H1 (cell line): ENCODE measurements at regions not wholly inside any gene's neighbourhood (a gene's known extent, or its start where the extent isn't known, plus 50 kb on each side); places are given as distances from the start of the nearest gene placed in this dataset.

Experiments used
- CTCF ChIA-PET: fragments of 300-600 bp; sonication (Branson Sonifier 250); formaldehyde crosslinking; loops from one replicate; lab custom pipeline; 2021; ENCODE audit not compliant: partially characterized antibody; lab: Charles Lee
- POLR2A ChIA-PET: fragments of 300-600 bp; sonication (Branson Sonifier 250); formaldehyde crosslinking; loops from one replicate; lab custom pipeline; 2021; ENCODE audit warnings: inconsistent platforms; ENCODE audit not compliant: partially characterized antibody; lab: Charles Lee
- DNase-seq, 2 experiments: peaks; one replicate each; pipeline versions ENCODE4 v3.0.0 to v3.0.0-alpha.2; 2010 to 2022; ENCODE audit warnings: low spot score in 2 of 2, low read depth in 1 of 2, mixed read lengths in 1 of 2
- FAIRE-seq: peaks from 2 replicates; lab custom pipeline; 2011; peaks lifted over from hg19 to GRCh38; lab: Jason Lieb, UNC
- H2AFZ ChIP-seq: 2 replicates; pipeline ENCODE4 v1.8.1; 2012; ENCODE audit warnings: low read length, inconsistent platforms
- H2AK5ac ChIP-seq: 2 replicates; pipeline ENCODE4 v1.6.1; 2013; ENCODE audit warnings: low read depth, low read length
- H2BK120ac ChIP-seq: replicated peaks from 2 replicates; pipeline ENCODE3; 2013; ENCODE audit warnings: low read depth, low read length, inconsistent platforms
- H2BK12ac ChIP-seq: 2 replicates; pipeline ENCODE4 v1.6.1; 2013; ENCODE audit warnings: low read depth, low read length
- H2BK15ac ChIP-seq: 2 replicates; pipeline ENCODE4 v1.6.1; 2013; ENCODE audit warnings: low read length
- H2BK20ac ChIP-seq: 2 replicates; pipeline ENCODE4 v1.6.1; 2013; ENCODE audit warnings: low read length
- H2BK5ac ChIP-seq: 2 replicates; pipeline ENCODE4 v1.6.1; 2013; ENCODE audit warnings: low read depth, low read length
- H3K14ac ChIP-seq: 2 replicates; pipeline ENCODE4 v1.6.1; 2013; ENCODE audit warnings: inconsistent platforms; ENCODE audit not compliant: insufficient read length
- H3K18ac ChIP-seq: 2 replicates; pipeline ENCODE4 v1.6.1; 2013; ENCODE audit warnings: low read length; ENCODE audit errors: extremely low read depth
- H3K23ac ChIP-seq: 2 replicates; pipeline ENCODE4 v1.6.1; 2013; ENCODE audit warnings: inconsistent platforms; ENCODE audit not compliant: insufficient read length
- H3K23me2 ChIP-seq: 2 replicates; pipeline ENCODE4 v1.6.1; 2013; ENCODE audit warnings: low read depth, low read length
- H3K27ac ChIP-seq: 2 replicates; pipeline ENCODE4 v1.6.1; 2011; ENCODE audit warnings: low read depth, low read length, inconsistent platforms
- H3K27me3 ChIP-seq, 4 experiments: replicated peaks in 1 of 4; 1 replicate in 1 of 4; 2 replicates in 3 of 4; pipeline versions ENCODE4 v1.6.1 to v1.8.1; 2011 to 2013; ENCODE audit warnings: low read length in 3 of 4, mild to moderate bottlenecking in 3 of 4, inconsistent platforms in 2 of 4, mixed read lengths in 2 of 4, moderate library complexity in 1 of 4; ENCODE audit not compliant: control insufficient read depth in 3 of 4, insufficient read depth in 3 of 4; ENCODE audit errors: extremely low read depth in 1 of 4
- H3K36me3 ChIP-seq, 4 experiments: 2 replicates each; pipeline versions ENCODE4 v1.6.1 to v1.8.1; 2011 to 2013; ENCODE audit warnings: mild to moderate bottlenecking in 4 of 4, low read length in 3 of 4, moderate library complexity in 2 of 4, control low read depth in 1 of 4, inconsistent platforms in 1 of 4; ENCODE audit not compliant: insufficient read depth in 4 of 4, control insufficient read depth in 2 of 4
- H3K4ac ChIP-seq: replicated peaks from 2 replicates; pipeline ENCODE3; 2013; ENCODE audit warnings: low read length, low read depth, mixed read lengths, inconsistent platforms; ENCODE audit not compliant: insufficient read length
- H3K4me1 ChIP-seq, 4 experiments: replicated peaks in 1 of 4; 1 replicate in 1 of 4; 2 replicates in 3 of 4; pipeline versions ENCODE4 v1.6.1 to v1.8.1; 2011 to 2013; ENCODE audit warnings: low read length in 3 of 4, inconsistent platforms in 2 of 4, mixed read lengths in 1 of 4; ENCODE audit not compliant: insufficient read depth in 4 of 4, control insufficient read depth in 3 of 4
- H3K4me2 ChIP-seq, 2 experiments: 2 replicates each; pipeline versions ENCODE4 v1.6.1 to v1.8.1; 2011 to 2013; ENCODE audit warnings: low read depth in 2 of 2, low read length in 2 of 2, control low read depth in 1 of 2, inconsistent platforms in 1 of 2, mild to moderate bottlenecking in 1 of 2; ENCODE audit not compliant: insufficient read depth in 1 of 2
- H3K4me3 ChIP-seq, 4 experiments: fragments of 200-600, 300-600 bp in 1 of 4; sonication (generic), shearing (Covaris generic), sonication (Bioruptor Twin) in 1 of 4; 2 replicates each; pipeline versions ENCODE4 v1.5.1 to v1.8.1; 2011 to 2016; ENCODE audit warnings: low read length in 4 of 4, low read depth in 3 of 4, control low read depth in 2 of 4, inconsistent platforms in 2 of 4, mild to moderate bottlenecking in 2 of 4, mixed read lengths in 1 of 4, moderate library complexity in 1 of 4; ENCODE audit not compliant: insufficient read depth in 2 of 4; ENCODE audit errors: extremely low read depth in 1 of 4
- H3K56ac ChIP-seq: replicated peaks from 2 replicates; pipeline ENCODE3; 2013; ENCODE audit warnings: low read depth, mild to moderate bottlenecking, mixed read lengths, low read length, inconsistent platforms; ENCODE audit not compliant: insufficient read length
- H3K79me1 ChIP-seq: 2 replicates; pipeline ENCODE4 v1.6.1; 2013; ENCODE audit warnings: low read depth, low read length, control low read depth
- H3K79me2 ChIP-seq, 2 experiments: 2 replicates each; pipeline versions ENCODE4 v1.6.1 to v1.8.1; 2012 to 2013; ENCODE audit warnings: low read length in 2 of 2, mild to moderate bottlenecking in 2 of 2, inconsistent platforms in 1 of 2; ENCODE audit not compliant: insufficient read depth in 2 of 2, control insufficient read depth in 1 of 2
- H3K9ac ChIP-seq, 4 experiments: replicated peaks in 1 of 4; 1 replicate in 1 of 4; 2 replicates in 3 of 4; pipeline versions ENCODE4 v1.6.1 to v1.8.1; 2011 to 2013; ENCODE audit warnings: low read depth in 3 of 4, low read length in 3 of 4, control low read depth in 2 of 4, mild to moderate bottlenecking in 2 of 4, moderate library complexity in 2 of 4, inconsistent platforms in 1 of 4; ENCODE audit errors: extremely low read depth in 1 of 4
- H3K9me3 ChIP-seq, 2 experiments: 2 replicates each; pipeline versions ENCODE4 v1.6.1 to v1.8.1; 2012 to 2013; ENCODE audit warnings: mild to moderate bottlenecking in 2 of 2, moderate library complexity in 2 of 2, control low read depth in 1 of 2, inconsistent platforms in 1 of 2, low read depth in 1 of 2, low read length in 1 of 2, mixed read lengths in 1 of 2; ENCODE audit not compliant: insufficient read depth in 2 of 2
- H4K20me1 ChIP-seq, 2 experiments: replicated peaks in 1 of 2; 2 replicates each; pipeline versions ENCODE3 to v1.8.1; 2011 to 2013; ENCODE audit warnings: inconsistent platforms in 2 of 2, low read length in 2 of 2, mild to moderate bottlenecking in 1 of 2; ENCODE audit not compliant: insufficient read depth in 2 of 2, control insufficient read depth in 1 of 2
- H4K5ac ChIP-seq: 2 replicates; pipeline ENCODE4 v1.6.1; 2013; ENCODE audit warnings: low read length, low read depth, mixed read lengths, inconsistent platforms; ENCODE audit not compliant: insufficient read length
- H4K8ac ChIP-seq: 2 replicates; pipeline ENCODE4 v1.8.0; 2013; ENCODE audit warnings: mild to moderate bottlenecking, moderate library complexity, low read length, inconsistent platforms; ENCODE audit not compliant: insufficient read depth; ENCODE audit errors: extremely low read depth
- H4K91ac ChIP-seq: replicated peaks from 2 replicates; pipeline ENCODE3; 2013; ENCODE audit warnings: low read length, mixed read lengths, inconsistent platforms; ENCODE audit not compliant: insufficient read length
- CEBPB ChIP-seq: IDR thresholded peaks from 2 replicates; pipeline ENCODE4 v1.6.1; 2012; ENCODE audit warnings: low read depth, low read length
- GTF2F1 ChIP-seq: IDR thresholded peaks from 2 replicates; pipeline ENCODE4 v1.6.1; 2012; ENCODE audit warnings: low read depth, low read length, improper control_type of control experiment, borderline replicate concordance
- KDM4A ChIP-seq: IDR thresholded peaks from one replicate; pipeline ENCODE4 v1.7.1; 2012; ENCODE audit warnings: low read depth, mild to moderate bottlenecking, moderate library complexity, low read length, inconsistent platforms; ENCODE audit not compliant: severe bottlenecking
- ZNF274 ChIP-seq: IDR thresholded peaks from 2 replicates; pipeline ENCODE4 v1.7.0; 2012; ENCODE audit warnings: low read length, borderline replicate concordance; ENCODE audit errors: extremely low read depth
- whole genome bisulfite sequencing, 2 experiments: shearing (Covaris generic) in 1 of 2; methylation state at CpG; one replicate each; pipeline versions ENCODE4 v1.1.6 to v1.1.7; 2013 to 2015; ENCODE audit warnings: low lambda C conversion rate in 2 of 2, mixed read lengths in 2 of 2, inconsistent platforms in 1 of 2, low coverage in 1 of 2, missing lambda C conversion rate in 1 of 2; ENCODE audit not compliant: insufficient replicate concordance in 2 of 2, insufficient coverage in 1 of 2, insufficient read length in 1 of 2; ENCODE audit errors: extremely low coverage in 1 of 2, missing lambda C conversion rate in 1 of 2; 5-methylcytosine and 5-hydroxymethylcytosine counted together

GRCh38 chr16:6926341-6926740 lies 406.3 kb upstream of the RBFOX1 start:
- no peak overlapping the region for H3K56ac ChIP-seq
- ChIA-PET CTCF (interaction anchor here (1.3 kb wide), 1 partner anchor 245 kb away, joined by 3 read pairs; no protein-coding TSS in a partner anchor), POLR2A (no interaction called here)
- no peak overlapping the region for H3K4ac ChIP-seq
- FAIRE-seq (no peak), DNase-seq (no peak)
- peak overlapping the region; percentile 47; the same call in 1 of the 2 replicates for H3K27ac ChIP-seq
- H3K9ac ChIP-seq: peak overlapping the region in 1 of 4 experiments; percentile 22; a peak in 1 of 7 replicates
- no peaks in the 10 kb centered on the region for H3K79me2 ChIP-seq
- peak overlapping the region; percentile 17 to 30; a peak in 2 of 4 replicates for H3K4me2 ChIP-seq
- no peaks in the 10 kb centered on the region for H3K79me1 ChIP-seq
- H2BK12ac ChIP-seq: 0 out of 2 replicates have a peak overlapping the region, but pooled peaks have one; percentile 4
- H3K23ac ChIP-seq: no peak overlapping the region
- no peaks in the 10 kb centered on the region for H3K27me3 ChIP-seq
- peaks cover 0 to 7% (median 5%) of the 10 kb centered on the region in 4 experiments; a peak in 4 of 7 replicates for H3K4me1 ChIP-seq
- H2AK5ac ChIP-seq: no peak overlapping the region; the same call in 1 of the 2 replicates
- H3K14ac ChIP-seq: no peak overlapping the region
- no peak overlapping the region for H2BK120ac ChIP-seq
- WGBS, 2 experiments: 62% methylated on average over 6 of the region's 6 CpGs; no CpG with 5 or more reads in 1 of the 2 experiments
- no peak overlapping the region for H4K91ac ChIP-seq
- no peak overlapping the region for H2BK15ac ChIP-seq
- H3K18ac ChIP-seq: no peak overlapping the region; the same call in 1 of the 2 replicates
- TF ChIP-seq KDM4A (no peak), GTF2F1 (no peak), ZNF274 (no peak), CEBPB (0 out of 2 replicates have a peak, but pooled peaks have one; percentile 23)
- no peak overlapping the region for H2BK5ac ChIP-seq
- H3K23me2 ChIP-seq: no peaks in the 10 kb centered on the region
- H4K20me1 ChIP-seq: no peaks in the 10 kb centered on the region
- no peak overlapping the region for H4K8ac ChIP-seq
- no peak overlapping the region for H2AFZ ChIP-seq
- no peaks in the 10 kb centered on the region for H3K9me3 ChIP-seq
- no peak overlapping the region for H4K5ac ChIP-seq
- H3K36me3 ChIP-seq: no peaks in the 10 kb centered on the region
- no peak overlapping the region for H2BK20ac ChIP-seq
- H3K4me3 ChIP-seq: peak overlapping the region in 1 of 4 experiments; percentile 22; a peak in 1 of 8 replicates
